PC-9 (cell line): ENCODE measurements at regions not wholly inside any gene's neighbourhood (a gene's known extent, or its start where the extent isn't known, plus 50 kb on each side); places are given as distances from the start of the nearest gene placed in this dataset.

Experiments used
- EZH2 ChIP-seq: fragments of 200-600 bp; sonication (generic); IDR thresholded peaks from 2 replicates; pipeline ENCODE4 v1.8.0; 2017; ENCODE audit warnings: antibody characterized with exemption, low read depth
- TF ChIP-seq, protein P1 (sequence below): fragments of 200-600 bp; sonication (generic); conservative IDR thresholded peaks from 2 replicates; pipeline ENCODE4 v1.6.1; 2017; ENCODE audit warnings: mixed run types, antibody characterized with exemption, mild to moderate bottlenecking, moderate library complexity

DNA sequence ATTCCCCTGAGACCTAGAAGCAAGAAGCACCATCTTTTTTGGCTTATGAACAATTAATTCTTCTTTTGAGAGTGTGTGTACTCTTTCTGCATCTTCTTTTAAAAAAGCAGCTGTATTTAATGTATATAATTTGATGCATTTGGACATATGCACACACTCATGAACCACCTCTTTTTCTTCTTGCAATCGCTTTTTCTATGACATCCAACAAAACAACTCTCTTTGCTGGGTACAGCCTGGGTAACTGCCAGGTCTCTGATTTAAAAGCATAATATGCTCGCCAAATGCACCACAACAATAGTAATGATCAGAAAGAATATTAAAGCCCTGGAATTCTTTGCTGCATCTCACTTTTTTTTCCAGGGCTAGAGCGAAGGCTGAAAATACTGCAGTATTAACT, 97.3 kb downstream of the HAPSTR1 start:
- TF ChIP-seq, protein P1, sequence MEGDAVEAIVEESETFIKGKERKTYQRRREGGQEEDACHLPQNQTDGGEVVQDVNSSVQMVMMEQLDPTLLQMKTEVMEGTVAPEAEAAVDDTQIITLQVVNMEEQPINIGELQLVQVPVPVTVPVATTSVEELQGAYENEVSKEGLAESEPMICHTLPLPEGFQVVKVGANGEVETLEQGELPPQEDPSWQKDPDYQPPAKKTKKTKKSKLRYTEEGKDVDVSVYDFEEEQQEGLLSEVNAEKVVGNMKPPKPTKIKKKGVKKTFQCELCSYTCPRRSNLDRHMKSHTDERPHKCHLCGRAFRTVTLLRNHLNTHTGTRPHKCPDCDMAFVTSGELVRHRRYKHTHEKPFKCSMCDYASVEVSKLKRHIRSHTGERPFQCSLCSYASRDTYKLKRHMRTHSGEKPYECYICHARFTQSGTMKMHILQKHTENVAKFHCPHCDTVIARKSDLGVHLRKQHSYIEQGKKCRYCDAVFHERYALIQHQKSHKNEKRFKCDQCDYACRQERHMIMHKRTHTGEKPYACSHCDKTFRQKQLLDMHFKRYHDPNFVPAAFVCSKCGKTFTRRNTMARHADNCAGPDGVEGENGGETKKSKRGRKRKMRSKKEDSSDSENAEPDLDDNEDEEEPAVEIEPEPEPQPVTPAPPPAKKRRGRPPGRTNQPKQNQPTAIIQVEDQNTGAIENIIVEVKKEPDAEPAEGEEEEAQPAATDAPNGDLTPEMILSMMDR = no peak
- TF ChIP-seq EZH2 = no peak
